AG04450 (cell line): ENCODE measurements at regions not wholly inside any gene's neighbourhood (a gene's known extent, or its start where the extent isn't known, plus 50 kb on each side); places are given as distances from the start of the nearest gene placed in this dataset.

Source experiments
- CTCF ChIA-PET: fragments of 300-600, 350-600 bp; formaldehyde crosslinking; extraction: SDS; loops from one replicate; lab custom pipeline; 2022; ENCODE audit warnings: antibody characterized with exemption, inconsistent platforms; lab: Charles Lee
- POLR2A ChIA-PET: fragments of 350-600 bp; formaldehyde crosslinking; extraction: SDS; loops from one replicate; lab custom pipeline; 2021; ENCODE audit warnings: antibody characterized with exemption, inconsistent platforms; lab: Yijun Ruan, JAX
- DNase-seq: peaks from one replicate; pipeline ENCODE4 v3.0.0-alpha.2; 2011; ENCODE audit warnings: low read depth, low spot score
- H3K27ac ChIP-seq: one replicate; pipeline ENCODE4 v1.5.1; 2012; ENCODE audit warnings: low read depth, low read length, control low read depth
- H3K27me3 ChIP-seq: one replicate; pipeline ENCODE4 v1.6.0; 2012; ENCODE audit warnings: low read length; ENCODE audit not compliant: control insufficient read depth, insufficient read depth
- H3K4me3 ChIP-seq: 2 replicates; pipeline ENCODE4 v1.5.1; 2011; ENCODE audit warnings: mild to moderate bottlenecking, low read depth, low read length, control low read depth
- H3K9me3 ChIP-seq: 2 replicates; pipeline ENCODE4 v1.5.1; 2012; ENCODE audit warnings: low read length; ENCODE audit not compliant: control insufficient read depth, insufficient read depth
- TF ChIP-seq, protein P1 (sequence below): IDR thresholded peaks from 2 replicates; pipeline ENCODE4 v1.5.1; 2011; ENCODE audit warnings: low read depth, low read length, control low read depth, inconsistent platforms

GRCh38 chr13:32859707-32860292 lies 156.4 kb upstream of the KL start:
- Histone ChIP-seq H3K4me3 (no peak overlapping the region), H3K9me3 (peaks cover 5% of the 10 kb centered on the region; the same call in 1 of the 2 replicates), H3K27me3 (peaks cover 8% of the 10 kb centered on the region), H3K27ac (no peak overlapping the region)
- TF ChIP-seq, protein P1, sequence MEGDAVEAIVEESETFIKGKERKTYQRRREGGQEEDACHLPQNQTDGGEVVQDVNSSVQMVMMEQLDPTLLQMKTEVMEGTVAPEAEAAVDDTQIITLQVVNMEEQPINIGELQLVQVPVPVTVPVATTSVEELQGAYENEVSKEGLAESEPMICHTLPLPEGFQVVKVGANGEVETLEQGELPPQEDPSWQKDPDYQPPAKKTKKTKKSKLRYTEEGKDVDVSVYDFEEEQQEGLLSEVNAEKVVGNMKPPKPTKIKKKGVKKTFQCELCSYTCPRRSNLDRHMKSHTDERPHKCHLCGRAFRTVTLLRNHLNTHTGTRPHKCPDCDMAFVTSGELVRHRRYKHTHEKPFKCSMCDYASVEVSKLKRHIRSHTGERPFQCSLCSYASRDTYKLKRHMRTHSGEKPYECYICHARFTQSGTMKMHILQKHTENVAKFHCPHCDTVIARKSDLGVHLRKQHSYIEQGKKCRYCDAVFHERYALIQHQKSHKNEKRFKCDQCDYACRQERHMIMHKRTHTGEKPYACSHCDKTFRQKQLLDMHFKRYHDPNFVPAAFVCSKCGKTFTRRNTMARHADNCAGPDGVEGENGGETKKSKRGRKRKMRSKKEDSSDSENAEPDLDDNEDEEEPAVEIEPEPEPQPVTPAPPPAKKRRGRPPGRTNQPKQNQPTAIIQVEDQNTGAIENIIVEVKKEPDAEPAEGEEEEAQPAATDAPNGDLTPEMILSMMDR, result no peak
- CTCF ChIA-PET, result interaction anchor here (1.1 kb wide), 1 partner anchor 55 kb away, joined by 6 read pairs; no protein-coding TSS in a partner anchor
- DNase-seq, result no peak
- POLR2A ChIA-PET, result no interaction called here

DNA sequence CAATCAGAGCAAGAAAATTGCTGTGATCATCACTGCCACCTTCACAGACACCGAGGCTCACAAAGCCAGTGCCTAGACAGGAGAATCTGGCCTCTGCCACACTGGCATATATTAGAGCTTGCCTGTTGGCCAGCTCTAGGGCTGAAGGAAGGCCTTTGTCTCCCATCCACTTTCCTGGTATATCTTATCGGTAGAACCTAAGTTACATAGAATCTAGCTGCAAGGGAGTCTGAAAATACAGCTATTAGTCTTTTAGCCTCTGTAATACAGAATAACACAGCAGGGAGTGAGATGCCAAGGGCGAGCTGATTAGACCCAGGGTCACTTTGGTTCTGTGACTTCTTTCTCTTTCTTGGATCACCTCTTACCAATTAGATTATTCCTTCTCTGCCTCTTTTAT lies 154.9 kb upstream of the KL start:
- no peak overlapping the region for H3K27ac ChIP-seq
- ChIA-PET CTCF (interaction anchor here (0.6 kb wide), 1 partner anchor 364 kb away, joined by 4 read pairs; no protein-coding TSS in a partner anchor), POLR2A (no interaction called here)
- TF ChIP-seq, protein P1, result no peak
- no peak overlapping the region for H3K4me3 ChIP-seq
- peaks cover 10% of the 10 kb centered on the region for H3K27me3 ChIP-seq
- no peak for DNase-seq
- H3K9me3 ChIP-seq, result peaks cover 5% of the 10 kb centered on the region; the same call in 1 of the 2 replicates

DNA sequence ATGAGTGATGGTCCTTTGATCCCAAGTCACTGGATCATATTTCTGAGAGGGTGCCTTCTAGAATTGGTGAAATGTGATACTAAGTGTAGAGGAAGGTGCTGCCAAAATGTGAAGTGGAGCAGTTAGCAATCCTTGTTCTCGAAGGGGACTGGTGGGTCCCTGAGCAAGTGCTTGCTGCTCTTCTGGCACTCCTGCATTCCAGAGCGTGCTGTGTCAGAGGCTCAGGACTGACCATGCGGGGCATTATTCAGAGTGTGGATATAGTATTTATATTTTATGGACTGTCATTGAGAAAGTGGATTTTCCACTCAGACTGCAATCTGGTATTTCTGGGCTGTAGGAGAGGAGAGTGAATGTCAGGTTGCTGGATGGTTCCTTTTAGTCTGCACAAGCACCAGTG lies 152.6 kb upstream of the KL start:
- TF ChIP-seq, protein P1, result no peak
- DNase-seq, result no peak
- POLR2A ChIA-PET, result no interaction called here
- H3K9me3 ChIP-seq, result peaks cover 5% of the 10 kb centered on the region; the same call in 1 of the 2 replicates
- H3K27me3 ChIP-seq, result peaks cover 10% of the 10 kb centered on the region
- H3K27ac ChIP-seq, result no peak overlapping the region
- no peak overlapping the region for H3K4me3 ChIP-seq
- CTCF ChIA-PET, result no interaction called here

DNA sequence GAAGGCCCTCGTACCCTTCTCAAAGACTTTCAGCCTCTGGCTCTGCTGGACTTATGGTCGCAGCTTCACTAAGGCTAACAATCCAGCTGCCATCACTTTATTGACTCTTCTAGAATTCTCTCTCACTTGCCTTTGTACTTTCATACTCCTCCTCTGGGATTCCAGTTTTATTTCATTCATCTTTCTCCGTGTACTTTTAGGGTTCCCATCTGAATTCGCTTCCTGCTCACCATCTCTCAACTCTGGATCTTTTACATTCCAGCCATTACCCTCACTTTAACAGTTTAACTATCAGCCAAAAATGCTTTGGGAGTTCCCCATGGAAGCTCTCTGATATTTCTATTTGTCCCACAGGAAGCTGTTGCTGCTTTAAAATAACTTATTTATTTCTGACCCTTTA lies 149.3 kb upstream of the KL start:
- H3K9me3 ChIP-seq, result no peaks in the 10 kb centered on the region
- TF ChIP-seq, protein P1, result no peak
- CTCF ChIA-PET, result no interaction called here
- no peak for DNase-seq
- H3K27me3 ChIP-seq, result peaks cover 8% of the 10 kb centered on the region
- no peak overlapping the region for H3K4me3 ChIP-seq
- H3K27ac ChIP-seq, result no peak overlapping the region
- POLR2A ChIA-PET, result no interaction called here

DNA sequence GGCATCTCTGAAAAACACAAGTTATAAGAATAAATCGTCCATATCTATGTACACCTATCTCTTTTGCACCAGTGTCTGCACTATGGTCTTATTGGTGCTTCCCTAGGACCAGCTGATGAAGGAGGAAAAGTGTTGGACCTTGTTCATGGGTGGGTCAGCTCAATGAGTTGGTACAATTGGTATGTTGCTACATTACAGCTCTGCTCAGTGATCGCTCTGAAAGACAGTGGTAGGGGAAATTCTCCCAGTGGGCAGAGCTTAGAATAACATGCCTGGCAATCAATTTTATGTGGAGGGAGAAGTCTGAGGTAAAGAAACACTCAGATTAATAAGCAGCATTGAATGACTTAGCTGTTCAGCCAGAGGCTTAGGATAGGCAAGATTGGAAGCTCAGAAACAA lies 138.7 kb upstream of the KL start:
- CTCF ChIA-PET, result no interaction called here
- no peak for DNase-seq
- no peak overlapping the region for H3K4me3 ChIP-seq
- TF ChIP-seq, protein P1, result no peak
- H3K27ac ChIP-seq, result no peak overlapping the region
- H3K27me3 ChIP-seq, result no peaks in the 10 kb centered on the region
- no peaks in the 10 kb centered on the region for H3K9me3 ChIP-seq
- POLR2A ChIA-PET, result no interaction called here
